Endodermal cell (in vitro differentiated cells): ENCODE measurements at regions not wholly inside any gene's neighbourhood (a gene's known extent, or its start where the extent isn't known, plus 50 kb on each side); places are given as distances from the start of the nearest gene placed in this dataset.
A peak's percentile ranks its signal among the peaks of the same experiment; 100 is the strongest.

ENCODE experiments used
- DNase-seq: peaks from one replicate; pipeline ENCODE4 v3.0.0-alpha.2; 2017
- H3K27ac ChIP-seq: 2 replicates; pipeline ENCODE4 v1.5.1; 2013; ENCODE audit warnings: mild to moderate bottlenecking, low read depth, low read length, moderate library complexity
- H3K27me3 ChIP-seq: 2 replicates; pipeline ENCODE4 v1.6.1; 2013; ENCODE audit warnings: mild to moderate bottlenecking, low read length, moderate library complexity; ENCODE audit not compliant: insufficient read depth, control insufficient read depth, poor library complexity, severe bottlenecking
- H3K36me3 ChIP-seq: 2 replicates; pipeline ENCODE4 v1.7.0; 2013; ENCODE audit warnings: mild to moderate bottlenecking, low read length, moderate library complexity; ENCODE audit not compliant: control insufficient read depth, insufficient read depth
- H3K4me1 ChIP-seq: one replicate; pipeline ENCODE4 v1.7.0; 2013; ENCODE audit warnings: low read length; ENCODE audit not compliant: control insufficient read depth, insufficient read depth
- H3K4me3 ChIP-seq: 2 replicates; pipeline ENCODE4 v1.5.1; 2013; ENCODE audit warnings: mild to moderate bottlenecking, low read length, moderate library complexity
- H3K9ac ChIP-seq: 2 replicates; pipeline ENCODE4 v1.6.1; 2013; ENCODE audit warnings: mild to moderate bottlenecking, low read length, moderate library complexity; ENCODE audit not compliant: poor library complexity, severe bottlenecking; ENCODE audit errors: extremely low read depth
- H3K9me3 ChIP-seq: 2 replicates; pipeline ENCODE4 v1.6.1; 2013; ENCODE audit warnings: mild to moderate bottlenecking, low read length, moderate library complexity; ENCODE audit not compliant: control insufficient read depth
- H3K27ac Mint-ChIP-seq: 2 replicates; pipeline ENCODE4 v1.8.0; 2020; ENCODE audit warnings: mixed read lengths
- H3K27me3 Mint-ChIP-seq: 2 replicates; pipeline ENCODE4 v1.8.0; 2021; ENCODE audit warnings: mild to moderate bottlenecking, mixed read lengths; ENCODE audit not compliant: insufficient read depth
- H3K36me3 Mint-ChIP-seq: 2 replicates; pipeline ENCODE4 v1.8.0; 2020; ENCODE audit warnings: low read depth, mixed read lengths
- H3K4me1 Mint-ChIP-seq: 2 replicates; pipeline ENCODE4 v1.8.0; 2020; ENCODE audit warnings: mixed read lengths
- H3K4me3 Mint-ChIP-seq: 2 replicates; pipeline ENCODE4 v1.8.0; 2020; ENCODE audit warnings: mild to moderate bottlenecking, moderate library complexity, mixed read lengths
- H3K9me3 Mint-ChIP-seq: 2 replicates; pipeline ENCODE4 v1.8.0; 2020; ENCODE audit warnings: mild to moderate bottlenecking, mixed read lengths
- CTCF ChIP-seq: fragments of 200-600 bp; sonication (generic); conservative IDR thresholded peaks from 2 replicates; pipeline ENCODE4 v1.5.0; 2021; ENCODE audit warnings: antibody characterized with exemption, mild to moderate bottlenecking
- WGBS, 2 experiments: methylation state at CpG; one replicate each; pipeline versions ENCODE4 v1.1.5 to v1.1.7; 2013; ENCODE audit warnings: missing lambda C conversion rate in 2 of 2, mixed read lengths in 1 of 2; ENCODE audit not compliant: insufficient coverage in 1 of 2, insufficient read length in 1 of 2; 5-methylcytosine and 5-hydroxymethylcytosine counted together

GRCh38 chr1:228984107-228984506 is 248.8 kb downstream of the RHOU start:
- no peaks in the 10 kb centered on the region for H3K27me3 Mint-ChIP-seq
- no peak overlapping the region for H3K4me3 ChIP-seq
- 84% methylated on average over 1 of the region's 1 CpG; no CpG with 5 or more reads in 1 of the 2 experiments for WGBS, 2 experiments
- no peaks in the 10 kb centered on the region for H3K4me1 ChIP-seq
- peak; percentile 16 for DNase-seq
- TF ChIP-seq CTCF = no peak
- no peaks in the 10 kb centered on the region for H3K9me3 Mint-ChIP-seq
- no peak overlapping the region for H3K27ac Mint-ChIP-seq
- no peaks in the 10 kb centered on the region for H3K27me3 ChIP-seq
- H3K4me1 Mint-ChIP-seq = peaks cover 29% of the 10 kb centered on the region
- H3K9ac ChIP-seq = no peak overlapping the region
- no peaks in the 10 kb centered on the region for H3K36me3 Mint-ChIP-seq
- H3K4me3 Mint-ChIP-seq = no peak overlapping the region
- no peaks in the 10 kb centered on the region for H3K9me3 ChIP-seq
- no peaks in the 10 kb centered on the region for H3K36me3 ChIP-seq
- no peak overlapping the region for H3K27ac ChIP-seq

GRCh38 chr1:228984646-228985631 is 249.7 kb downstream of the RHOU start:
- peak; percentile 32 for DNase-seq
- H3K9me3 ChIP-seq = no peaks in the 10 kb centered on the region
- Mint-ChIP-seq H3K4me3 (no peak overlapping the region), H3K9me3 (no peaks in the 10 kb centered on the region), H3K36me3 (no peaks in the 10 kb centered on the region), H3K27ac (no peak overlapping the region), H3K4me1 (peaks cover 32% of the 10 kb centered on the region), H3K27me3 (no peaks in the 10 kb centered on the region)
- no peaks in the 10 kb centered on the region for H3K36me3 ChIP-seq
- H3K4me1 ChIP-seq = no peaks in the 10 kb centered on the region
- no peak overlapping the region for H3K4me3 ChIP-seq
- 94 to 95% methylated on average over 5 to 7 of the region's 7 CpGs for WGBS, 2 experiments
- H3K27me3 ChIP-seq = no peaks in the 10 kb centered on the region
- H3K27ac ChIP-seq = no peak overlapping the region
- H3K9ac ChIP-seq = no peak overlapping the region
- TF ChIP-seq CTCF = no peak

GRCh38 chr1:228985661-228986060 is 250.4 kb downstream of the RHOU start:
- no peaks in the 10 kb centered on the region for H3K9me3 ChIP-seq
- no peak overlapping the region for H3K9ac ChIP-seq
- H3K4me3 Mint-ChIP-seq = no peak overlapping the region
- no peaks in the 10 kb centered on the region for H3K27me3 ChIP-seq
- H3K4me1 ChIP-seq = no peaks in the 10 kb centered on the region
- H3K27me3 Mint-ChIP-seq = no peaks in the 10 kb centered on the region
- H3K27ac Mint-ChIP-seq = no peak overlapping the region
- no peaks in the 10 kb centered on the region for H3K36me3 Mint-ChIP-seq
- no peaks in the 10 kb centered on the region for H3K36me3 ChIP-seq
- peaks cover 35% of the 10 kb centered on the region for H3K4me1 Mint-ChIP-seq
- DNase-seq = no peak
- no peak overlapping the region for H3K4me3 ChIP-seq
- no peaks in the 10 kb centered on the region for H3K9me3 Mint-ChIP-seq
- no peak for TF ChIP-seq CTCF
- WGBS, 2 experiments = 95 to 100% methylated on average over 1 to 2 of the region's 2 CpGs
- H3K27ac ChIP-seq = no peak overlapping the region
